MM.1S (cell line): ENCODE measurements at regions not wholly inside any gene's neighbourhood (a gene's known extent, or its start where the extent isn't known, plus 50 kb on each side); places are given as distances from the start of the nearest gene placed in this dataset.

Source experiments
- EZH2 ChIP-seq: fragments of 300-600 bp; sonication (generic); optimal IDR thresholded peaks from 2 replicates; pipeline ENCODE3; 2017; ENCODE audit warnings: low read depth, mild to moderate bottlenecking, antibody characterized with exemption, low read length, mixed read lengths
- EZH2phosphoT487 ChIP-seq: fragments of 300-600 bp; sonication (generic); IDR thresholded peaks from 2 replicates; pipeline ENCODE4 v1.6.1; 2018; ENCODE audit warnings: antibody characterized with exemption, low read length
- TF ChIP-seq, protein P1 (sequence below): fragments of 300-600 bp; sonication (generic); IDR thresholded peaks from 2 replicates; pipeline ENCODE4 v1.5.1; 2016; ENCODE audit warnings: antibody characterized with exemption, low read length, mixed read lengths

DNA sequence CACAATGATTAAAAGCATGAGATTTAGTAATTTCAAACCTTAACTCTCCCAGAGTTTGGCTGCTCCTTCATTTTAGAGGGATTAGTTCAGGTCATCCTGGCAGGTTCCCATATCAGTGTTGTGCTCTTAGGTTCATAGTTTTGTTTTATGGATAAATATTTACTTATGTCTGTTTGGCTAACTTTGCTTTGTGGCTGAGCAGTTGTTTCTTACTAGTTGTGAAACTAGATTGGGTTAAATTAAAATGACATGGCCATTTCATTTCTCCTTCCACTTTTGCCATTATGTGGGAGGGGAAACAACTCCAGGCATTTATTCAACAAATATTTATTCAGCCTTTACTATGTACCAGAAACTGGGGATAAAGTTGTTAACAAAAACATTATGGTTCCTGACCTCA, 158.8 kb downstream of the TMTC3 start:
- TF ChIP-seq, protein P1, sequence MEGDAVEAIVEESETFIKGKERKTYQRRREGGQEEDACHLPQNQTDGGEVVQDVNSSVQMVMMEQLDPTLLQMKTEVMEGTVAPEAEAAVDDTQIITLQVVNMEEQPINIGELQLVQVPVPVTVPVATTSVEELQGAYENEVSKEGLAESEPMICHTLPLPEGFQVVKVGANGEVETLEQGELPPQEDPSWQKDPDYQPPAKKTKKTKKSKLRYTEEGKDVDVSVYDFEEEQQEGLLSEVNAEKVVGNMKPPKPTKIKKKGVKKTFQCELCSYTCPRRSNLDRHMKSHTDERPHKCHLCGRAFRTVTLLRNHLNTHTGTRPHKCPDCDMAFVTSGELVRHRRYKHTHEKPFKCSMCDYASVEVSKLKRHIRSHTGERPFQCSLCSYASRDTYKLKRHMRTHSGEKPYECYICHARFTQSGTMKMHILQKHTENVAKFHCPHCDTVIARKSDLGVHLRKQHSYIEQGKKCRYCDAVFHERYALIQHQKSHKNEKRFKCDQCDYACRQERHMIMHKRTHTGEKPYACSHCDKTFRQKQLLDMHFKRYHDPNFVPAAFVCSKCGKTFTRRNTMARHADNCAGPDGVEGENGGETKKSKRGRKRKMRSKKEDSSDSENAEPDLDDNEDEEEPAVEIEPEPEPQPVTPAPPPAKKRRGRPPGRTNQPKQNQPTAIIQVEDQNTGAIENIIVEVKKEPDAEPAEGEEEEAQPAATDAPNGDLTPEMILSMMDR = no peak
- TF ChIP-seq EZH2 (no peak), EZH2phosphoT487 (no peak)
